BLaER1 treated with 17β-estradiol and CSF1 and Interleukin-3, amounts not matched to agents 10 nM and 100 nM (cell line): ENCODE measurements at regions not wholly inside any gene's neighbourhood (a gene's known extent, or its start where the extent isn't known, plus 50 kb on each side); places are given as distances from the start of the nearest gene placed in this dataset.
A peak's percentile ranks its signal among the peaks of the same experiment; 100 is the strongest.

ENCODE experiments used
- H3K27ac ChIP-seq, 11 experiments: shearing (Covaris generic); formaldehyde crosslinking; 2 replicates each; pipeline ENCODE4 v1.8.1; 2022
- H3K27me3 ChIP-seq, 11 experiments: shearing (Covaris generic); formaldehyde crosslinking; 2 replicates each; pipeline ENCODE4 v1.8.1; 2022
- H3K36me3 ChIP-seq, 11 experiments: shearing (Covaris generic); formaldehyde crosslinking; 2 replicates each; pipeline ENCODE4 v1.8.1; 2022
- H3K4me1 ChIP-seq, 10 experiments: shearing (Covaris generic); formaldehyde crosslinking; 2 replicates each; pipeline ENCODE4 v1.8.1; 2022
- H3K4me2 ChIP-seq, 11 experiments: shearing (Covaris generic); formaldehyde crosslinking; 2 replicates each; pipeline ENCODE4 v1.8.1; 2022
- H3K4me3 ChIP-seq, 10 experiments: shearing (Covaris generic); formaldehyde crosslinking; 2 replicates each; pipeline ENCODE4 v1.8.1; 2022
- H3K9ac ChIP-seq, 11 experiments: shearing (Covaris generic); formaldehyde crosslinking; 2 replicates each; pipeline ENCODE4 v1.8.1; 2022
- H3K9me3 ChIP-seq, 11 experiments: shearing (Covaris generic); formaldehyde crosslinking; replicated peaks in 1 of 11; 2 replicates each; pipeline ENCODE4 v1.8.1; 2022
- H4K20me1 ChIP-seq, 11 experiments: shearing (Covaris generic); formaldehyde crosslinking; 2 replicates each; pipeline ENCODE4 v1.8.1; 2022
- Cebpa-rat ChIP-seq, 11 experiments: shearing (Covaris generic); IDR thresholded peaks; 2 replicates each; pipeline ENCODE4 v1.8.1; 2022

DNA sequence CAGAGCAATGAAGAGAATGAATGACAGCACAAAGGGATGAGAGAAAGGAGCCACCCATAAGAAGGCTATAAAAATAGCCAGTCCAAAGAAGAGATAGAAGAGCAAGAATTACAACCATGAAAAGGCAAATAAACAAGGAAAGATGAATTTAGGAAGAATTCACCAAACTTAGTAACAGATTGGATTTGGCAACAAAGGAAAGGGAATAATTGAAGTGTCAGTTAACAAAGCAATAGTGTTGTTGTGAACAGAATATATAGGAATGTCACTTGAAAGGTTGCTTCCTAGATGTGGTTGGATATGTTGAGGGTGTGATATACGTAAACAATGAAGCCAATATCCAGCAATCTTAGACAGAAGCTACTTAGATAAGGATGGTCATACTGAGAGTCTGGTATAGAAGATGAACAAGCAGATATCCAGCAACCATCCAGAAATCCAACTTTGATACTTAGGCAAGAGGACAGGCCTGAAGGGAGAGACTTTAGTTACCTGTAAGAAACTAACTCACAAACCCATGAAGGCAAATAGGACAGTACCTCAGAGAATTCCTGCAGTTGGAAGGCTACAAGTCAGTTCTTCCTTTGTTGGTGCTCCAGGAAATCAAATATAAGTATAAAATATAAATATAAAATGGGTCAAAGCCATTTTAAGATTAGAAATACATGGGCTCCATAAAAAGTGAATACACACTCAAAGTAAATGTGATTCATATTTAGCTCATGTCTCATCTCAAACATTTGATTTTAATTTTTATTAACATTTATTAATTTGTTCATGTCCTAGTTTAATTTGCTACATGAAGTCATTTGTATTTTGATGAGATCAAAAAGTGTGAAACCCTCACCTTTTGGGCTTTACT, 106.5 kb downstream of the HFE start:
- Histone ChIP-seq H3K4me3 (0 out of 20 replicates have a peak overlapping the region, but pooled peaks of 1 of the 10 experiments have one; percentile 80), H4K20me1 (peaks cover 15 to 86% (median 24%) of the 10 kb centered on the region in 11 experiments), H3K36me3 (peaks cover 0 to 24% (median 0%) of the 10 kb centered on the region in 11 experiments; a peak in 2 of 22 replicates), H3K9ac (peak overlapping the region; percentile 90 to 99 (median 96); a peak in 13 of 22 replicates), H3K27ac (peak overlapping the region in 8 of 11 experiments; percentile 93 to 99 (median 96); a peak in 8 of 22 replicates), H3K27me3 (peaks cover 0 to 11% (median 4%) of the 10 kb centered on the region in 11 experiments; a peak in 15 of 22 replicates), H3K4me2 (peak overlapping the region; percentile 81 to 97 (median 95)), H3K9me3 (no peaks in the 10 kb centered on the region), H3K4me1 (peaks cover 24 to 46% (median 38%) of the 10 kb centered on the region in 10 experiments; a peak in 19 of 20 replicates)
- no peak for TF ChIP-seq Cebpa-rat (IDR thresholded peaks at IDR 0.05)

DNA sequence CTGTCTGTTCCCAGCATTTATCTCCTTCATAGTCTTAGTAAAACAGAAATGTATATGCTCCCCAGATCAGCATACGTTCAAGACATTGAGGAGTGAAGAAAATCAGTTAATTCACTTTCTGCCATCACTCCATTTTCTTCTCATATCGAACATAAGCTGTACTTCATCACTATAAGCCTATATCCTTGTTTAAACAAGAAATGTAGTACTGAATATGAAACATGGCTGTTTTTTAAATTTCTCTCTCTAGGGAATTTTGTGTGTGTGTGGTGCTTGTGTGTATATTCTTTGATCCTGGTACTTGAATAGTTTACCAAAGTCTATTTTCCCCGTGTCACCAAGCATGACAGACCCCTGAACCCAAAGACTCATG, 107.1 kb downstream of the HFE start:
- Histone ChIP-seq H3K27me3 (peaks cover 0 to 5% (median 0%) of the 10 kb centered on the region in 11 experiments; a peak in 4 of 22 replicates), H3K27ac (peak overlapping the region in 10 of 11 experiments; percentile 79 to 99 (median 96); a peak in 17 of 22 replicates), H3K36me3 (peaks cover 0 to 24% (median 0%) of the 10 kb centered on the region in 11 experiments; a peak in 2 of 22 replicates), H3K9me3 (no peaks in the 10 kb centered on the region), H3K4me2 (peak overlapping the region; percentile 81 to 97 (median 95)), H3K4me1 (peaks cover 21 to 40% (median 32%) of the 10 kb centered on the region in 10 experiments; a peak in 19 of 20 replicates), H4K20me1 (peaks cover 15 to 82% (median 27%) of the 10 kb centered on the region in 11 experiments), H3K4me3 (peak overlapping the region; percentile 73 to 89 (median 84)), H3K9ac (peak overlapping the region; percentile 90 to 99 (median 96); a peak in 21 of 22 replicates)
- no peak for TF ChIP-seq Cebpa-rat (IDR thresholded peaks at IDR 0.05)

DNA sequence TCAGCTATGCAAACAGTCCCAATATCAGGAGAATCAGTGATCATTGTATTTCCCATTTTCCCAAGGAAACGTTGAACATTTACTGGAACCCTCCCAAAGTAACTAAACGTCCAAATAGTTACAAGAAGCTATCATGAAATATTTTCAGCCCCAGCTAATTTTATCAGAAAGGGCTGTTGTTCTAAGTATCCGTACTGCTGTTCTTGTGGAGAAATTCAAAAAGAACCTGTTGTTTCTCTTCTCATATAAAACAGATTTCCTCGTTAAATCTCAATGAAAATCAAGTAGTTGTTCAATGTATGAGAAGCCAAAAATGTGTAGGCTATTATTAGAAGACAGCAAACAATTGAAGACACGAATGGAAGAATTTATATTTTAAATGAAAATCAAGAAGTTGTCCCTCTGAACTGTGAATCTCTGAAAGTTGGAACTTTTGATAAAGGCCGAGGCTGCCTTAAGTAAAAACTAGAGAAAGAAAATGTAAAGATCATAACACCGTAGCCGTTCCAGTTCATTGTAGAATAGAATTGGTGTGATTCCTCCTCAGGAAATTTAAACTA, 107.7 kb downstream of the HFE start:
- Histone ChIP-seq H3K27me3 (peaks cover 0 to 2% (median 0%) of the 10 kb centered on the region in 11 experiments; a peak in 1 of 22 replicates), H3K4me3 (peak overlapping the region; percentile 73 to 89 (median 84)), H3K27ac (peak overlapping the region; percentile 61 to 99 (median 95); a peak in 20 of 22 replicates)

GRCh38 chr6:26195376-26195923, 108.2 kb downstream of the HFE start:
- no peak for TF ChIP-seq Cebpa-rat (IDR thresholded peaks at IDR 0.05)
- H3K9me3 ChIP-seq, result no peaks in the 10 kb centered on the region
- peak overlapping the region; percentile 61 to 99 (median 95) for H3K27ac ChIP-seq
- peaks cover 15 to 71% (median 27%) of the 10 kb centered on the region in 11 experiments for H4K20me1 ChIP-seq
- peak overlapping the region; percentile 90 to 99 (median 96) for H3K9ac ChIP-seq
- H3K4me2 ChIP-seq, result peak overlapping the region; percentile 81 to 97 (median 95)
- H3K27me3 ChIP-seq, result no peaks in the 10 kb centered on the region
- peaks cover 0 to 24% (median 0%) of the 10 kb centered on the region in 11 experiments; a peak in 2 of 22 replicates for H3K36me3 ChIP-seq
- peak overlapping the region; percentile 73 to 89 (median 84) for H3K4me3 ChIP-seq
- H3K4me1 ChIP-seq, result peaks cover 14 to 36% (median 29%) of the 10 kb centered on the region in 10 experiments; a peak in 19 of 20 replicates

More for the DNA sequence above, 107.7 kb downstream of the HFE start:
- peaks cover 15 to 34% (median 28%) of the 10 kb centered on the region in 10 experiments; a peak in 19 of 20 replicates for H3K4me1 ChIP-seq
- peaks cover 15 to 76% (median 27%) of the 10 kb centered on the region in 11 experiments for H4K20me1 ChIP-seq
- peak overlapping the region; percentile 81 to 97 (median 95) for H3K4me2 ChIP-seq
- H3K9me3 ChIP-seq, result no peaks in the 10 kb centered on the region
- no peak for TF ChIP-seq Cebpa-rat (IDR thresholded peaks at IDR 0.05)
- H3K36me3 ChIP-seq, result peaks cover 0 to 24% (median 0%) of the 10 kb centered on the region in 11 experiments; a peak in 2 of 22 replicates
- peak overlapping the region; percentile 90 to 99 (median 96) for H3K9ac ChIP-seq

DNA sequence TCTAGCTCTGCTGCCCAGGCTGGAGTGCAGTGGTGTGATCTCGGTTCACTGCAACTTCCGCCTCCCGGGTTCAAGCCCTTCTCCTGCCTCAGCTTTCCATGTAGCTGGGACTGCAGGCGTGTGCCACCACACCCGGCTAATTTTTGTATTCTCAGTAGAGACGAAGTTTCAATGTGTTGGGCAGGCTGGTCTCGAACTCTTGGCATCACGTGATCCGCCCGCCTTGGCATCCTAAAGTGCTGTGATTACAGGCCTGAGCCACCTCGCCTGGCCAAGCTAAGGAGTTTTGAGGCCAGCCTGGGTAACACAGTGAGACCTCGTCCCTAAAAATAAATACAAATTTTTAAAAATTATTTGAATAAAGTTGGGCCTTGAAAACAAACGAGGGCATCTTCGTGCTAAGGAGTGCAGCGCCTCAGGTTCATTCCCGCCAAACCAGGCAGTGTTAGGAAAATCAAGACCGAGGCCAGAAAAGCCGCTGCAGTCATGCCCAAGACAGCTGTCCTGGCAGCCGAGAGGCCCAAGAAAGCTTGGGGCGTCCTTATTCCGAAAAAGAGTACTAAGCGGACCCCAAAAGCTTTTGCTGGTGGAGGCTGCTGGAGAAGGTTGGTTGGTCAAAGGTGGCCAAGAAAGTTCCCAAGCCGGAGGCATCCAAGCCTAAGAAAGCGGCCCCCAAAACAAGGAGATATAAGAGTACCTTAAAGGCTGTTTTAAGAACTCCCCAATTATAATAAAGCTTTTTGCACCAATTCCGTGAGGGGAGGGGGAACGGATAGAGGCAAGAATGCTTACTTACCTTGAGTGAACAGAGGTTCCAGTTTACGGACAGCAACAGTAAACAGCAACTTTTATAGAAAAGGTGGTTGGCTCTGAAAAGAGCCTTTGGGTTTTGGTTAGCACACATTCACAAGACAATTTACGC, 109.0 kb downstream of the HFE start:
- Histone ChIP-seq H3K9ac (peak overlapping the region; percentile 90 to 99 (median 96)), H3K4me1 (peaks cover 19 to 42% (median 34%) of the 10 kb centered on the region in 10 experiments), H3K4me3 (peak overlapping the region; percentile 73 to 89 (median 84)), H4K20me1 (peaks cover 15 to 63% (median 27%) of the 10 kb centered on the region in 11 experiments), H3K27me3 (no peaks in the 10 kb centered on the region), H3K4me2 (peak overlapping the region; percentile 81 to 97 (median 95)), H3K9me3 (no peaks in the 10 kb centered on the region), H3K36me3 (peaks cover 0 to 23% (median 0%) of the 10 kb centered on the region in 11 experiments; a peak in 2 of 22 replicates), H3K27ac (peak overlapping the region; percentile 61 to 99 (median 95))
- TF ChIP-seq Cebpa-rat (IDR thresholded peaks at IDR 0.05), result no peak

GRCh38 chr6:26196846-26197635, 109.8 kb downstream of the HFE start:
- H3K4me2 ChIP-seq, result peak overlapping the region; percentile 81 to 97 (median 95)
- H3K36me3 ChIP-seq, result peaks cover 0 to 18% (median 0%) of the 10 kb centered on the region in 11 experiments; a peak in 2 of 22 replicates
- no peaks in the 10 kb centered on the region for H3K27me3 ChIP-seq
- peak overlapping the region; percentile 90 to 99 (median 96) for H3K9ac ChIP-seq
- H3K4me3 ChIP-seq, result peak overlapping the region; percentile 73 to 89 (median 84)
- peaks cover 27 to 51% (median 41%) of the 10 kb centered on the region in 10 experiments for H3K4me1 ChIP-seq
- H3K27ac ChIP-seq, result peak overlapping the region; percentile 79 to 99 (median 95); a peak in 21 of 22 replicates
- TF ChIP-seq Cebpa-rat (IDR thresholded peaks at IDR 0.05), result no peak
- peaks cover 15 to 59% (median 27%) of the 10 kb centered on the region in 11 experiments for H4K20me1 ChIP-seq
- H3K9me3 ChIP-seq, result no peaks in the 10 kb centered on the region

- peaks cover 15 to 59% (median 27%) of the 10 kb centered on the region in 11 experiments for H4K20me1 ChIP-seq
- H3K9ac ChIP-seq, result peak overlapping the region; percentile 90 to 99 (median 96)
- no peaks in the 10 kb centered on the region for H3K9me3 ChIP-seq
- TF ChIP-seq Cebpa-rat (IDR thresholded peaks at IDR 0.05), result no peak
- peaks cover 32 to 55% (median 43%) of the 10 kb centered on the region in 10 experiments for H3K4me1 ChIP-seq
- no peaks in the 10 kb centered on the region for H3K27me3 ChIP-seq
- H3K4me2 ChIP-seq, result peak overlapping the region; percentile 81 to 97 (median 95)
- H3K36me3 ChIP-seq, result peaks cover 0 to 16% (median 0%) of the 10 kb centered on the region in 11 experiments; a peak in 2 of 22 replicates
- peak overlapping the region; percentile 85 to 99 (median 95); a peak in 21 of 22 replicates for H3K27ac ChIP-seq
- peak overlapping the region; percentile 73 to 89 (median 84) for H3K4me3 ChIP-seq
These were observed 110.4 kb downstream of the HFE start for GRCh38 chr6:26197636-26197932.
